GM12801 (cell line): ENCODE measurements at regions not wholly inside any gene's neighbourhood (a gene's known extent, or its start where the extent isn't known, plus 50 kb on each side); places are given as distances from the start of the nearest gene placed in this dataset.

ENCODE experiments used
- CTCF ChIP-seq: IDR thresholded peaks from one replicate; pipeline ENCODE4 v1.5.1; 2011; ENCODE audit warnings: control low read depth; ENCODE audit not compliant: insufficient read length; ENCODE audit errors: extremely low read depth

- TF ChIP-seq CTCF, result no peak
Measured at GRCh38 chr6:85389151-85389797, 60.6 kb upstream of the NT5E start.

GRCh38 chr6:85388531-85388930 is 61.4 kb upstream of the NT5E start:
- TF ChIP-seq CTCF, result no peak

- no peak for TF ChIP-seq CTCF
Measured at GRCh38 chr6:85385636-85386315, 64.1 kb upstream of the NT5E start.

- TF ChIP-seq CTCF, result no peak
Measured at GRCh38 chr6:85383042-85383441, 66.8 kb upstream of the NT5E start.

- TF ChIP-seq CTCF, result no peak
Measured at GRCh38 chr6:85382541-85382940, 67.3 kb upstream of the NT5E start.

- no peak for TF ChIP-seq CTCF
Measured at GRCh38 chr6:85372915-85373270, 77.0 kb upstream of the NT5E start.

- no peak for TF ChIP-seq CTCF
Measured at GRCh38 chr6:85372188-85372914, 77.5 kb upstream of the NT5E start.
